HG02678 (cell line): ENCODE measurements at regions not wholly inside any gene's neighbourhood (a gene's known extent, or its start where the extent isn't known, plus 50 kb on each side); places are given as distances from the start of the nearest gene placed in this dataset.
A peak's percentile ranks its signal among the peaks of the same experiment; 100 is the strongest.
"Not testable (repeated sequence)": the region's sequence is repeated elsewhere in the genome, so short reads cannot be mapped to it uniquely, and the experiment has no call there.

Experiments used
- ATAC-seq: cut with Tn5 transposase; IDR thresholded peaks from one replicate; pipeline ENCODE4 v1.9.1; 2021; ENCODE audit warnings: mild to moderate bottlenecking, moderate library complexity; ENCODE audit not compliant: unreplicated experiment

GRCh38 chrX:65888150-65888549 lies 151.7 kb downstream of the VSIG4 start:
- not testable (repeated sequence) for ATAC-seq

DNA sequence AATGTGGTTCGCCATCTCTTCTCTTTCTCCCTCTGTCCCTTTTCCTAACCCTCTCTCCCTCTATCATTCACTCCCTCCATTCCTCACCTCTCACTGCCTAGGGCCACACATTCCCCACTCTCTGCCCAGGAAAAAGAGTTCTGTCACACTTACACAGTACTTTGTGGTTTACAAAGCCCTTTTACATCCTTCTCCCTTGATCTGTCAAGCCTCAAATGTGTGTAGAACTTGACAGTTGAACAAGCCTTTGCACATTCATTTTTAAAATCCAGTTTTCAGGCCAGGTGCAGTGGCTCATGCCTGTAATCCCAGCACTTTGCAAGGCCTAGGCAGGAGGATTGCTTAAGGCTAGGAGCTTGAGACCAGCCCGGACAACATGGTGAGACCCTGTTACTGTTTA lies 156.3 kb downstream of the VSIG4 start:
- ATAC-seq, result no peak

DNA sequence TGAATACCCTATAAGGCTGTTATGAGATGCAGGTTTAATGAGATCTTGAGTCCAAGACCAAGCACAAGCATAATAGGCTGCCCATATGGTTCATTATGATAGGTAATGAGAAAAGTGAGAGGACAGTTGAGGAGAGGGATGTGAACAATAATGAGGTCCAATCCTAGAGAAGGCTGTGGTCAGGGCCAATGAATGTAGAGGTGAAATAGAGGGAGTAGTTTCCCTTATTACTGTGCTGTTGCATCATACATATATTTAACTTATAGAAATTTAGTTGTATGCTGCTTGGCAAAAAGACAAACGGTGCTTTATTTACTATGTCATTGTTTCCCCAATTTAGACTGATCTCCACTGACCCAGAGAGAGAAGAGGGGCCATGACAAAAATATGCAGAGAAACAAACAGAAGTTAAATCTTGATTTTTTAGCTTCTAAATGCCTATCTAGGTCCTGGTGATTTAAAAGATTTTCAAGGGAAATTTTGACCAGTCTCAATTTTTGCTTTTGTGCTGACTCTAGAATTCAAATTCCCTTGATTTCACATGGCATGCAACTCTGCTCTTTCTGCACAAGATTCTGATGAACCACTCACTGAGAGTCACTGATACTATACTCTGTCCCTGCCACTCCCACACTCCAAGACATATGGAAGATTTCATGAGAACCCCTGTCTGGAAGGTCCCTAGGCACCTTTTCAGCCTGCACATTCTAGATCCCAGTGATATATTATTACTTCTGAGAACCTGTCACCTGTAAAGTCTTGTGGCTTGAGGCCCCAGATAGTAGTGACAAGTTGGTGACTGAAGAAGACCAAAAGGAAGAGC lies 159.7 kb downstream of the VSIG4 start:
- ATAC-seq, result no peak

DNA sequence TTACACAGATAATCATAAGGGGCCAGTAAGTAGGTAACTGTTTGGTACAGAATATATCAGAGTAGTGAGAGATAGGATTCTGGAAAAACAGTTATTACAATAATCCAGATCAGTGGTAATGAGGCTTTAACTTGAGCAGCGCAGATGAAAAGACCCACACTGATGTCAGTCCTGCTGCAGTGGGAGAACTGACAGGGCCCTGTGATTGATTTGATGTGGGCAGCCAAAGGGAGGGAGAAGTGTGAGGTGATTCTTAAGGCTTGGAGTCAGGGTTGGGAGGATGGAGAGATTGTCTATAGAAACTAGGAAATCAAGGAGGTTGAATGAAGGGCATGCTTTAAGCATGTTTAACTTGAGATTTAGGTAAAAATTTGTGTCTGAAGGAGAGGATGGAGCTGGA lies 161.4 kb downstream of the VSIG4 start:
- no peak for ATAC-seq

GRCh38 chrX:65877953-65878352 lies 161.9 kb downstream of the VSIG4 start:
- no peak for ATAC-seq

GRCh38 chrX:65875614-65876013 lies 164.3 kb downstream of the VSIG4 start:
- ATAC-seq, result not testable (repeated sequence)

- no peak for ATAC-seq
Observed at GRCh38 chrX:65874765-65875164, 165.1 kb downstream of the VSIG4 start.

DNA sequence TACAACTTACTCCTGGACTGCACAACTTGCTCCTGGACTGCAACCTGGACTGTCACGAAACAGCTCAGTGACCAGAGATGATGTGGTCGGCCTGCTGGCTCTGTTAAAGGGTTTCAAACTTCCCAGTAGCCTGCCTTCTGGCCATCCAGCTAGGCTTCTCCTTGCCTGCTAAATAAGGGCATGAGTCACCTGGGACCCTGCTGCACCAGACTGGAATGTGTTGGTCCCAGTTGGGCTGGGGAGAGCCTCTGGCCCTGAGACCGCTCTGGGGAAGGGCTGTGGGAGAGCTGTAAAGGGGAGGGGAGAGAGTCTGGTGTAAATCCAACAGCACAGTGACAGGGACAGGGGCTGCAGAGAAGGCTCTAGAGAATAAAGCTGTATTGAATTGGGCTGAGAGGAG lies 165.8 kb downstream of the VSIG4 start:
- no peak for ATAC-seq

DNA sequence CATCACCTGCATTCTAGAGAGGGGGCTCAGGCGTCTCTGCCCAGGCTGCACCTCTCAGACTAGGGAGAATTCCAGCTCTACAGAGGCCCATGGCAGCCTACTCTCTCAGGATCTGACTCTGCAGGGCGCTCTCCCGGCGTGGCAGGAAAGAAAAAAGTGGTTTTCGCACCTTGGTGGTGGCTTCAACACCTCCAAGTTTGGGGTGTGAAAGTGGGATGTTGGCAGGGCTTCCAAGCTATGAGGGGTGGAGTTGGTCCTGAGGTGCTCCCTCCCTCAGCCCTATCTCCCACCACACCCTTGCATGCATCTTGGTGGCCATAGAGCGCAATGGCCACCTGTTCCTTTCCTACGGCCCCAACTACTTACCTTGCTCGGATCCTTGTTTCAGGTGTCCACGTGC lies 166.5 kb downstream of the VSIG4 start:
- ATAC-seq, result no peak

- ATAC-seq, result peak; percentile 90
Observed at GRCh38 chrX:65871671-65872311, 168.1 kb downstream of the VSIG4 start.

DNA sequence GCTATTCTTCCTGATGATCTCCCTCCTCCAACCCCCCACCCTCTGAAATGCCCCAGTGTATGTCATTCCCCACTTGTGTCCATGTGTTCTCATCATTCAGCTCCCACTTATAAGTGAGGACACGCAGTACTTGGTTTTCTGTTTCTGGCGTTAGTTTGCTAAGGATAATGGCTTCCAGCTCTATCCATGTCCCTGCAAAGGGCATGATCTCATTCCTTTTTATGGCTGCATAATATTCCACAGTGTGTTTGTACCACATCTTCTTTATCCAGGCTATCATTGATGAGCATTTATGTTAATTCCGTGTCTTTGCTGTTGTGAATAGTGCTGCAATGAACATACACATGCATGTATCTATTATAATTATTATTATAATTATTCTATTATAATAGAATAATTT lies 169.3 kb downstream of the VSIG4 start:
- ATAC-seq, result not testable (repeated sequence)

GRCh38 chrX:65866773-65867172 lies 173.1 kb downstream of the VSIG4 start:
- ATAC-seq, result no peak

DNA sequence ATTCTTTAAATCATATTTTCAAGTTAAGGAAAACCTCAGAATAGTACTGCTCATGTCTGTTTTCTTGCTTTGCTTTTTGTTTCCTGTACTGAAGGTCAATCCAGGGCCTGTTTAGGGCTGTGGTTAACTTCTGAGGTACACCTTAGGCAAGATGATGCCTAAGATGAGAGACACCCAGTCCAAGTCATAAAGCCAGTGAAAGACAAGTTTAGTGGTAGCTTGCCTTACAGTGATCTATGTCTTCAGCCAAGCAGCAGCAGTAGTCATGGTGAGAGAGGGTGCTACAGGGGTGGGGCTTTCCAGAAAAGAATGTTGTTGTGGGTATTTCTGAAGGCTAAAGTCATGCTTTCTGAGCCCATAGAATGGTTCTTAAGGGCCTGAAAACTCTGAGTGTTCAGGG lies 173.7 kb downstream of the VSIG4 start:
- peak; percentile 82 for ATAC-seq

DNA sequence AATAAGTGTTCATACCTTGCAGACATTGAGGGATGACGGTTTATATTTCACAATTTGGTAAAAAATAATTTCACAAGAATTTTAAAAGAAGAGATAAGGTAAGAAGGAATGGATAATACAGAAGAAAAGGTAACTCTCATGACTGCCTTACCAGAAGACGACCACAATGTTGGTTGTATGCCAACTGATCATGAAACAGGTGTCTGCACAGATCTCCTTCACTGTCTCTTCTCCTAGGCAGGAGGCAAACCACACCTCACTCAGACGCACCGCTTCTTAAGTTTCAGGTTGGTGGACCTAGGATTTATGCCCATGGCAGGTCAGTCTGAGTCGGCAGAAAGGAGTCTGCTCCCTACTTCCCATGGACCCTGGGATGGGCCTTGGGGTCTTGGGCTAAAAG lies 177.2 kb downstream of the VSIG4 start:
- ATAC-seq, result no peak

GRCh38 chrX:65859299-65859698 lies 180.6 kb downstream of the VSIG4 start:
- no peak for ATAC-seq

- ATAC-seq, result not testable (repeated sequence)
Observed at GRCh38 chrX:65854437-65854836, 185.4 kb downstream of the VSIG4 start.

- not testable (repeated sequence) for ATAC-seq
Observed at GRCh38 chrX:65851306-65851705, 183.9 kb downstream of the MSN start.

- ATAC-seq, result not testable (repeated sequence)
Observed at GRCh38 chrX:65850821-65851220, 183.4 kb downstream of the MSN start.

DNA sequence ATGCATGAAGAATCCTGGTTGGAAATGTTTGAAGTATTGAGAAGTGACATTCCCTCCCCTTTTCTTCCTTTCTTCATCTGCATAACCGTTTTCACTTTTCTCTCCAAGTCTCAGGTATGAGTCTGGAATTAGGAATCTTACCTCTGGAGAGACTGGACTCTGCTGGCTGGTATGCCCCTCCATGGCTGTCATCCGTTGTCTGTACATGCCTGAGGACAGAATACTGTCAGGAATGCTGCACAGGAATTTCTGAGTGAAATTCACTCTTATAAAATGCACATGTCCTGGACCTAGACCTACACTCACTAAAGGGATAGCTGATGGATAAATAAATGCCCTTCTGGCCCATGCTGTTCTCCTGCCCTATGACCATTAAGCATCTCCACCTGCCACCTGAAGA lies 179.5 kb downstream of the MSN start:
- ATAC-seq, result no peak

- ATAC-seq, result peak; percentile 66
Observed at GRCh38 chrX:65841263-65841662, 173.8 kb downstream of the MSN start.

DNA sequence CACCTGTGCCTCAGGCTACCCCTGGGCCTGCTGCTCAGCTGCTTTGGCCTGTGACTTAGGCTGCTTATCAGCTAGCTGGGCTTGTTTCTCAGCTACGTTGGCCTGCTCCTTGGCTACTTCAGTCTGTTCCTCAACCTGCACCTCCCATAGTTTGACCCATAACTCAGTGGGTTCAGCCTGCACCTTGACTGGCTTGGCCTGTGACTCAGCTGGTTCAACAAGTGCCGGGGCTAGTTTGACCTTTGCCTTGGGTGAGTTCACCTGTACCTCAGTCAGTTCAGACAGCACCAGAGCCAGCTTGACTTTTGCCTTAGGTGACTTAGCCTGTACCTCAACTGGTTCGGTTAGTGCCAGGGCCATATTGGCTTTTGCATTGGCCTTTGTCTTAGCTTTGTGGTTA lies 171.2 kb downstream of the MSN start:
- no peak for ATAC-seq

GRCh38 chrX:65837875-65838549 lies 170.6 kb downstream of the MSN start:
- ATAC-seq, result no peak
